Skin epidermis (tissue), 12 donors: ENCODE measurements at regions not wholly inside any gene's neighbourhood (a gene's known extent, or its start where the extent isn't known, plus 50 kb on each side); places are given as distances from the start of the nearest gene placed in this dataset.

ENCODE experiments used
- H3K27ac ChIP-seq, 21 experiments: fragments of 200-600 bp; sonication (generic) in 11 of 21; one replicate each; pipeline ENCODE4 v1.5.0; 2020; ENCODE audit warnings: mild to moderate bottlenecking in 3 of 21, inconsistent platforms in 2 of 21, moderate library complexity in 2 of 21
- H3K4me3 ChIP-seq, 7 experiments: fragments of 200-600 bp; sonication (generic) in 2 of 7; one replicate each; pipeline ENCODE4 v1.5.0; 2020; ENCODE audit warnings: inconsistent platforms in 2 of 7, mild to moderate bottlenecking in 2 of 7, moderate library complexity in 1 of 7

DNA sequence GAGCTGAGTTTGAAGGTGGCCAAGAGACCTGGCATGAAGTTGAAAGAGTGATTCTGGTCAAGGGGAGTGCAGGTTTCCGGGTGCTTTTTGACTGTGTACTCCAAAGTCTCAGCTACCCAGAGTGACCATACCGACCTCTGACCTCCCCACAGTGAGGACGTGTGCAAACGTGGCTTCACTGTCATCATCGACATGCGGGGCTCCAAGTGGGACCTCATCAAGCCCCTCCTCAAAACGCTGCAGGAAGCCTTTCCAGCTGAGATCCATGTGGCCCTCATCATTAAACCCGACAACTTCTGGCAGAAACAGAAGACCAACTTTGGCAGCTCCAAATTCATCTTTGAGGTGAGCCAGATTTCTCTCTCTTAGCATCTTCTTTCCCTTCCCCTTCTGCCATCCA is 272.4 kb upstream of the ROPN1 start:
- no peak overlapping the region for H3K27ac ChIP-seq
- no peak overlapping the region for H3K4me3 ChIP-seq

DNA sequence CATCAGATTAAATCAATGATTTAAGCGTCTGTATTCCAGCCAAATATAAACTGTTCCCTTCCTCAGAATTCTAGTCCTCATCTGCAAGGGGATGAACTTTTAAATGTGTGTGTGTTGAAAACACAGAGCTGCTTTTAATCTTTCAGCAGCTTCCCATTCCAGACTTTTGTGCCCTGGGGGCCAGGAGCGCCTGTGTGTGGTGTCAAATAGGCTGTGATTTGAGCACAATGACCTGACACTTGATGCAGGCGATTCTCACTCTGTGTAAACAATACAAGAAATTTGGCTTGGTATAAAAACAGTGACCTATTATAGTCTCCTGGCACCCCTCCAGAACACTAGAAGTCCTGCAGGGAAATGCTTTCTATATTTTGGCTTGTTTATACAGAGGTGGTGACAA is 274.6 kb upstream of the ROPN1 start:
- H3K27ac ChIP-seq: peak overlapping the region in 2 of 21 experiments; percentile 21 to 24
- H3K4me3 ChIP-seq: no peak overlapping the region

DNA sequence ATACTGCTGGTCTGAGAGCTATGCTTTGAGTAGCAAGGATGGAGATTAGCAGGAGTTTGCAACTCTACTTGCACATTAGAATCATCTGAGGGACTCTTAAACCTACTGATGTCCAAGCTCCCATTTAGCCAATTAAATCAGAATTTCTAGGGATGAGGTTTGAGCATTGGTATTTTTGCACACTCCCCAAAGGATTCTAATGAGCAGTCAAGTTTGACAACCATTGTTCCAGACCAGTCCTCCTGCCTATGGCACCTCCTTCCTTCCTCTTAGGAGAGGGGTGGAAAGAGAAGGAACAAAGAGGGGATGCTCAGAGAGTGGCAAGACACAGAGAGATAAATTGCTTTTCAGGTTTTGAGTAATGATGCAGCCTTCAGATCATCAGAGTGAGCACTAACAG is 275.5 kb upstream of the ROPN1 start:
- H3K4me3 ChIP-seq: no peak overlapping the region
- no peak overlapping the region for H3K27ac ChIP-seq

DNA sequence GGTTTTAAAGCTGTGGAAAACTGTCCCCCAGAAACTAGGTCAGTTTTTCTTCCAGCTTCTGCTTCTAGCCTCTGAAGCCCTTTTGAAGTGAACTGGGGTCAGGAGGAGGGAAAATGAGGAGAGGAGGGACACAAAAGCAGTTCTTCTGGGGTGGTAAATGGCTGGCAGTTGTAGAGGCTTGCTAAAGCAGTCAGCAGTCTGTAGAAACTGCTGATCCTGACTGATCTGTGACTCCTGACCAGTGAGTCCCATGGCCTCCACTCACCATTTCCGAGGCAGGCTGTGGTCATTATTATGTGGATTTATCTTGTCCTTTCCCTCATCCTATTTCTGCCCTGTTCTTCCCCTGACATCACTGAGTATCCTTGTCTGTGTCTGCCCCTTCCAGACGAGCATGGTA is 276.4 kb upstream of the ROPN1 start:
- no peak overlapping the region for H3K4me3 ChIP-seq
- H3K27ac ChIP-seq: no peak overlapping the region

DNA sequence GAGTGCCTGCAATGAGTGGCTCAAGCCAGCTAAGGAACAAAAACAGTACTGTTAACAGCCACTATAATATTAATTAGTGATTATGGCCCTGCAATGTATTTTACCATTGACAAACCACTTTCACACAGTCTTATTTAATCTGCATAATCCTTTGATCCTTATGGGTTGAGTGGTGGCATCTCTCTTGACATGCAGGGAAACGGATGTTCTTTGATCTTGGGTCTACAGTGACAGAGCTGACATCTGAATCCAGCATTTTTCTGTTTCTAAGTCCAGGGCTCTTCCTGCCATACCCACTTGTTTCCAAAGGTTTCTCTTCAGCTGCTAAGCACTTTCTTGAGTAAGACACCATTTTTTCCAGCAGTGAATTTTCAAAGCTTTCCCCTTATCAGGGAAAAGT is 277.7 kb upstream of the ROPN1 start:
- no peak overlapping the region for H3K4me3 ChIP-seq
- H3K27ac ChIP-seq: no peak overlapping the region

DNA sequence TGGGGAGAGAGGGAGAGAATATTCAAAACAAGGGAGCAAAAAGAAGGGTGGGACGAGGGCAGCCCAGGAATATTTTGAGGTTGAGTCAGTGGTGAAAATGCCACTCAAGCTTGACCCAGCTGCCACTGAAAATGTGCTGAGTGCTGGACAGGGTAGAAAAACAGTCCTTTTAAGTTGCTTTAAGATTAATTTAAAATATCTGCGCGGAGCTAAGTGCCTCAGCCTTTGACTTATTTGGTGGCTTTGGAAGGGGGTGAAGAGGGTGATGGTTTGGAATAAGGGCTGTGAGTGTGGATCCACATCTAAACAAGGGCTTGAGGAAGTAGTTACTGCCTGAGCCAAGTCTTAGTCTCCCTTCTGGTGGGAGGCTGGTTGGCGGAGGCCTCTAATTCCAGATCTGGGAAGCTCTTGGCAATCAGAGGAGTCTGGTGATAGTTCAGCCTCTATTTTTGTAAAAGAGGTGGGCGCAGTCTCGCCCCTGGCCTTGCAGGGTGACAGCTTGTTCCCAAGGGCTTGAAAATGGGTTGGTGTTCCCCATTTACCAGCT is 280.8 kb upstream of the ROPN1 start:
- no peak overlapping the region for H3K4me3 ChIP-seq
- H3K27ac ChIP-seq: peak overlapping the region in 1 of 21 experiments; percentile 1

DNA sequence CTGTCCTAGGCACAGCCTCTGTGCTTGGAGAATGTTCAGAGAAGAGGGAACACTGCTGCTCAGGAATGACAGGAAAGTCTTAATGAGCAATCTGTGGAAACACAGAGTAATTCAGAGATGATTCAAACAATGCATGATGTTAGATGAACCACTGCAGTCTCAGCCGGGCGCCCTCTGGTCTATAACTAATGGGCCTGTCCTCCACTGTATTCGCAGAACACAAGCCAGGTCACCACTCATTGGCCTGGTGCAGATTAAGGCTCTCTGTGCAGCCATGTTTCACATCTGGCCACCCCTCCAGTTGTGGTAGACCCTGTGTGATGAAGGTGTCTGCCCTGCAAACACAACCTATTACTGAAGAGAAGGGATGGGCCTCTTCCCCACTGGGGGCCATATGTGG is 281.7 kb upstream of the ROPN1 start:
- H3K27ac ChIP-seq: peak overlapping the region in 1 of 21 experiments; percentile 22
- no peak overlapping the region for H3K4me3 ChIP-seq

DNA sequence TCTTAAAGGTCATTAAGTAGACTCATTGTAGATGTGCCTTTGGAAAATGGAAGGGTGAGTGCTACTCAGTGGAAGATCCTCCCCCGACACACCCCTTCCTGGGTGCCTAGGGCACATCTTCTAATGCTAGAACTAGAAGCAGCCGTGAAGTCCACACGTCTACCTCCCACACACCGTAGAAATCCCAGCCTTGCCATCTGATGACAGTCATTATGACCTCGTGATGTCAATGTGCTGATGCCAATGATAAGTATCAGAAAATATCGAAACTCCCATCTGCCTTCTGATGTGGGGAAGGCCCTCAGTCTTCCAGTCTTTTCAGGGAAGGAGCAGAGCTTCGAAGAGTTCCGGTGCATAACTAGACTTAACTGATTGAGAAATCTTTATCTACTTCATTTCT is 282.1 kb upstream of the ROPN1 start:
- H3K27ac ChIP-seq: peak overlapping the region in 1 of 21 experiments; percentile 22
- H3K4me3 ChIP-seq: no peak overlapping the region

DNA sequence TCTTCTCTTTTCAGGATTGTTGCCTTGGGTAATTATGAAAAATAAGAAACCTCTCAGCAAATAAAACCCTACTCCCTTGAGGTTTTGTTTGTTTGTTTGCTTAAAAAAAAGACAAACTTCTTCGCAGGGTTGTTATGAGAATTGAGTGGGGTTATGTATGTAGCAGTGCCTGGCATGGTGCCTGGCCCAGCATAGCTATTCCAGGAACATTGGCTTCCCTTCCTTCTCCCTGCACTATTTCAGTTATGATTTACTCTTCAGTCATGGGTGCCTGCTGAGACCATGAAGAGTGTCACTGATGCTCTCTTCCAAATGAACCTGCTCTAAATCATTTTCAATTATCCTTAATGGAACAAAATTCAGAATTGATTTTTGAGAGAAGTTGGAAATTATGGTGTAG is 283.5 kb upstream of the ROPN1 start:
- no peak overlapping the region for H3K4me3 ChIP-seq
- peak overlapping the region in 3 of 21 experiments; percentile 38 to 87 (median 57) for H3K27ac ChIP-seq

DNA sequence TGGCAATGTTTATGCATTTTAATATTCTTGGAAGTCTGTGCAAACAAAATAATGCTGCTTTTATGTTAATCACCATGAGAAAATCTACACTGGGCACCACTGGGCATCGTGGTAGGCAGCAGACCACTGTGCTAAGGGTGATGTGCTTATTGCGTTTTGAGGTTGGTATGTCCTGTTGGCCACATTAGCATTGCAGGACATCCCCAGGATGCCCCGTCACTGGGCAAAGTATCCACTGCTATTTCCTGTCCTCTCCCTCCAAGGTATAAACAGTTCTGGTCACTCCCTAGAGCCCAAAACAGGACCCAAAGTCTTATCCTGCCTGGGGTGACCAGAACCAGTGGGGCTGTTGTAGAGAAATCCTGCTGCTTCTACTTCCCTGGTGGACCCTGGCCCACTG is 284.2 kb upstream of the ROPN1 start:
- peak overlapping the region in 10 of 21 experiments; percentile 13 to 87 (median 42) for H3K27ac ChIP-seq
- H3K4me3 ChIP-seq: no peak overlapping the region

DNA sequence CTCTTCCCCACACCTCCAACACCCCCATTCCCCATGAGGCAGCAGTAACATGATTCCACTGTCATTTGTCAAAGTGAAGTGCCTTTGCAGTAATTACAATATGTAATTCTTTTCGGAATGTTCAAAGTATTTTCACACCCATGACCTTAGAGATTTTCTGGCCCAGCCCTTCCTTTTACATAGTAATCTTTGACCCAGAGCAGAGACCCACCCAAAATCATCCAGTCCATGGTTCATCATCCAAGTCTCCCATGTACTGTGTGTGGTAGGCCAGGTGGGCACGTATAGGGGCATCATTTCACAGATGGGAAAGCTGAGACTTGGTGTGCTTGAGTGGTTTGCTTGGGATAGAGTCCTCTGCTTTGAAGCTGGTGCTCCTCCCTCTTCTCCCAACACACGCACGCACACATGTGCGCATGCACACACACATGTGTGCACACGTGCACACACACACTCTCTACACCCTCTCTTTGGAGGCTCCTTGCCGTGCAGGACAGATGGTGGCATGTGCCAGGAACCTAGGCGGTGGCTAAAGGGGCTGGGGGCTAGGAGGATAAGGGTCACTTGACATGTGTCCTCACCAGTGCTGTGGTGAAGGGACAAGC is 284.7 kb upstream of the ROPN1 start:
- H3K4me3 ChIP-seq: no peak overlapping the region
- H3K27ac ChIP-seq: peak overlapping the region in 10 of 21 experiments; percentile 15 to 87 (median 50)

DNA sequence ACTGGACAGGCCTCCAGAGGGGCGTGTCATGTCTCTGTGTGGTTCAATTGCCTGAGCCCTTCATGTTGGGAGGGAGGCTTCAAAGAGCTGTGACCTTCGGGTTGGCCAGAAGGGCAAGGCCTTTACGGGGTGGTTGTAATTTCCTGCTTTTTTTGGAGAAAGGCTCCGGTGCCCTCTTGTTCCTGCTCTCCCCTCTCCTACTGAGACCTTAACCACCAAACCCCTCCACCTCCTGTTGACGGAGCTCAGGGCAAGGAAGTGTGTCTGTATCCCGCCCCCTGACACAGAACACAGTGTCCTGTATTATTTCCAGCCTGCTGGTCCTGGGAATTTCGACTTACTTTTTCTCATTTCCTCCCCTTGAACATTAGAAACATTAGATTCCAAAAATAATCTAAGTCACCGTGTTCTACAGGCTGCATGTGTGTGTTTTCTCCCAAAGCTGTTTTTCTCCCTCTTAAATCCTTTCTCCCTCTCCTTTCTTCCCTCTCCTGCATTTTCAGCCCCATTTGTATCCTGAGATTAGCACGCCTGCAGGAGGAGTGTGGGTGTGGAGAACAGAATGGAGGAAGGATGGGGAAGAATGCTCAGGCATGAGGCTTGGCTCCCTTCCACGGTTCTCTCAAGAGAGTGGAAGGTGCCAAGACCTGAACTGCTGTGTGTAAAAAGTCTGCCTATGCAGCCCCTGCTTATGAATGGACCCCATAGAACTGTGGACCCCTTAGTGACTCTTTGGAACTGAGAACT is 285.4 kb upstream of the ROPN1 start:
- no peak overlapping the region for H3K4me3 ChIP-seq

DNA sequence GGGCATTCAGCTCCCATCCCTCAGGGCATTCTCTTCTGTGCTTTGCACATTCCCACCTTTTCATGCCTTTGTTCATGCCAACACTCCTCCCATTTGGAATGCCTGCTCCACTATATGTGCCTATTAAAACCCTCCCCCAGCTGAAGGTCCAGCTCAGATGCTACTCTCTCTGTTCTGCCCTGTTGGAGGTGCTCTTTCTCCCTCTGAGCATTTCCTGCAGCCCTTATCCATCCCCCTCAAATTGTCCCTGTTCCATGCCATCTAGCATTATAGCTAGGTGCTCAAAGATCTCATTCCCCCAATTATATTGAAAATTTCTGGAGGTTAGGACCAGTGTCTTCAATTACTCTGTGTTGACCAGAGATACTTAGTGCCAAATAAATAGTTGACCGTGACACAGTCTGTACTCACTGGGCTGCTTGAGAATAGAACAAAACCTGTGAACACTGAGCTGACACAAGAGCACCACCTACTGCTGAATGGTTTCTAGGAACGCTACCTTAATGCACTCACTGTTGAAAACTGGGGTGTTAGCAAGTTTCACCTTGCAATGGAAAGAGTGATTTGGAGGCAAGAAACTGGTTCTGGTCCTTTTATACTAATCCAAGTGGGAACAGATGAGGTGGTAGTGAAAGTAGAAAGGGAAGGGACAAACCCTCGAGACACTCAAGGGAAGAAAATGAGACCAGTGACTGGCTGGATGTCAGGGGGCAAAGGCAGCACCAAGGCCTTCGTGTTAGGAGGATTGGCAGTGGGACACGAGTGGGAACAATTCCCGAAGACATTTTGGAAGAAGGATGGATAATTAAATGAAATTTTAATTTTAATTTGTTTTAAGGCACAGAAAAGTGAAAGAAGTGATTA is 289.8 kb upstream of the ROPN1 start:
- H3K4me3 ChIP-seq: no peak overlapping the region

More for the DNA sequence above, 285.4 kb upstream of the ROPN1 start:
- H3K27ac ChIP-seq: peak overlapping the region in 8 of 21 experiments; percentile 9 to 87 (median 54)

DNA sequence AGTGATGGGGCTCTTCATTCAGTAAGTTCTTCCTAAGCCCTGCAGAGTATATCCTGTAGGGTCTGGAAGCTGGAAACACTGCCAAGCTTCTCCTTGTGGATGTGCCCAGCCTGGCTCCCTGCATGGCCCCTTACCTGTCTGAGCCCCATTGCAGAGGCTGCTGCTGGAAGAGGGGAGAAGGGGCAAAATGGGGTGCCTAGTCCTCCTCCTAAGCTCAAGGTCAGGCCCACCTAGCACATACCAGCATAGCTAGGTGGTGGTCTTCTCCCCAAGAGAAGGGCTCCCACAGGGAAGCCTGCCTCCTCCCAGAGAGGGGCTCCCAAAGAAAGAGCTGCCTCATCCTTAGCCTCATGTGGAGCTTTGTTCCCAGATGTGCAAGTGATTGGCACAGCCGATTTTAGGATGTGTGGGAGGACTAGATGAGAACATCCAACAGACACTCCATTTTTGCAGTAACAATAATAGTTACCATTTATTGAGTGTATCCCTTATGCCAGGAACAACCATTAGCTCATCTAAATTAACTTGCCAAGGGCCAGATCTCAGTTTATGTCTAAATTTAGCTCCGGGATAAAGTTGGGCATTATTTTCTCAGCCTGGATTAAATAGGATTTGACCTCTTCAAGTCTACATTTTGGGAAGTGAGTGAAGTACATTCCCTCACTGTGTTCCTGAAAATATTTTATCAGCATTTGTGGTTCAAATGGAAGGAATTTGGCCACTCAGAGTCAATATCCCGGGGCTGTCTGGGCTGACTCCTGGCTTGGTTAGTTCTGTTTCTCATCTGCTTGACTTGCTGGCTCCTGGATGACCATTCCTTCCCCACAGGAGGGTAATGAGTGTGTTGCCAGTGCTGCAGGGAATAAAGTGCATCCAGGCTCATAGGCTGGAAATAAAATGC is 291.1 kb upstream of the ROPN1 start:
- Histone ChIP-seq H3K27ac (no peak overlapping the region), H3K4me3 (no peak overlapping the region)

More for the DNA sequence above, 289.8 kb upstream of the ROPN1 start:
- H3K27ac ChIP-seq: no peak overlapping the region

DNA sequence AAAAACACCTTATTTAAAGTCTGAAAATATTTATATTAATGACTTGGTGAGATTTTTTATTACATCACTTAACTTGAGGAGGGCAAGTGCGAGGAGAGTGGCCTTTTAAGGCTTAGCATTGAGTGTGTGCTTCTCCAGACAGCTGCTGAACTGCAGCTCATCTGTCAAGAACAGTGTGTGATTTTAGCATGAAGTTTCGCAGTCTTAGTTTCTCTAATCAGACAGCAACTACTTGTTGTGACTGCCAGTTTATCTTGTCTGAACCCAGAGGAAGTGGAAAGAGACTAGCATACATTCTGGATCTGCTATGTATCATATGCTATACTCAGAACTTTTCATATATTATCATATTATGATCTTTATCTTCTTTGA is 291.7 kb upstream of the ROPN1 start:
- Histone ChIP-seq H3K4me3 (no peak overlapping the region), H3K27ac (no peak overlapping the region)

DNA sequence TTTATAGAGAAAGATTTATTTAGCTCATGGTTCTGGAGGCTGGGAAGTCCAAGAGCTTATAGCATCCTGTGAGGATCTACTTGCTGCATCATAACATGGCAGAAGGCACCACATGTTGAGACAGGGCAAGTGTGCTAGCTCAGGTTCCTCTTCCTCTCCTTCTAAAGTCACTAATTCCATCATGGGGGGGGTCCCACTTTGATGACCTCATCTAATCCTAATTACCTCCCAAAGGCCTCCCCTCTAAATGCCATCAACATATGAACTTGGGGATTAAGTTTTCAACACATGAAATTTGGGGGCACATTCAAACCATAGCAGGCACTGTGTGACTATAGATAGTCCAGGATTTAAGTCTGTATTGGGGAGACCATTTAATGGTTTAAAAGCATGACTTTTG is 297.1 kb upstream of the ROPN1 start:
- Histone ChIP-seq H3K27ac (no peak overlapping the region), H3K4me3 (no peak overlapping the region)

DNA sequence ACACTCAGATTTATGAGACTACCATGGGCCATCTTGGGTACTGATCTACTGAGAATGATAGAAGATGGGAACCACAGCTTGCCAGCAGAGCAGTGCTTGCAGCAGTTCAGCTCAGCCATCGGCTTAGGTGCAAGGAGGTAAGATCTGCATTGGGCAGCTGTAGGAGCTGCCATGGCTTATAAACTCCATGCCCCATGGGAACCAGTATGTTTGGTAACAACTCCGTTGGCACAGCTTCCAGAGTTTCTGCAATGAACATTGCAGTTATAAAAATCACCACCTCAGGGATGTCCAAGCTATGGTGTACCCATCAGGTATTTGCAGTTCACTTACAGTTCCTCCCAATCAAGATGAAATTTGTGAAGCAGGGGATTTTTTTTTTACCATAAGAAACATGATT is 299.1 kb upstream of the ROPN1 start:
- H3K4me3 ChIP-seq: no peak overlapping the region

DNA sequence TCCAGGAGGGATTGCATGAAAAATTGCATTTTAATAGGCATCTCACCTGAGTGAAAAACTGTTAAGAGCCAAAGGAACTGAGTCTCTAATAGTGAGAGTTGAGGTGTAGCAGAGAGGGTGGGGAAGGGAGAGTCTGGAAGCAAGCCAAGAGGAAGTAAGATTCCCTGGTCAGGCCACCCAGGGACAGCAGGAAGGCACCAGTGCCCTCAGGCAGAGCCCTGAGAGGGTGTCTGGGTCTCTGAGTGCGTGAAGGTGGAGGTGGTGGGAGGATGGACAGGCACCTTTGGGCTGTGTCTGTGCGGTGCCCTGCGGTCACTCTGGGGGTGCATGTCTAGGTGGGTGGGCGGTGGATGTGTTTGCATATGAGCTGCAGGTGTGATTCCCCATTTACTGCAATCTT is 300.4 kb upstream of the ROPN1 start:
- Histone ChIP-seq H3K4me3 (no peak overlapping the region), H3K27ac (no peak overlapping the region)

More for the DNA sequence above, 299.1 kb upstream of the ROPN1 start:
- H3K27ac ChIP-seq: no peak overlapping the region

DNA sequence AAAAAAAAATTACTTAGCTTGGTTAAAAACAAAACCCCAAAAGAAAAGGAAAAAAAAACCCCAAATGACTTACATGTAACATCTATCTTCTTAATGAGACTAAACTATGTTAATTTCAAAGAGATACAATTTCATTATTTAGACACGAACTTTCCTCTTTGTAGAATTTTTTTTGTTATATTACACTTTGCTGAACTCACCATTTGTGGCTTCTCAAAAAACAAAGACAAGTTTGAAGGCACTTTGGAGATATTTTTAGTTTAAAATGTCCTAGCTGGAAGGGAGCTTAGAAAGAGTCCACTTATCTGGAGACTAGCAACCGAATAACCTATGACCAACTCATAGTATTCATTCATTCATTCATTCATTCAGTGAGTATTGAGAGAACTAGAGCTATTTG is 301.7 kb upstream of the ROPN1 start:
- H3K4me3 ChIP-seq: no peak overlapping the region
- H3K27ac ChIP-seq: no peak overlapping the region
